B cell (primary cell): ENCODE measurements at regions not wholly inside any gene's neighbourhood (a gene's known extent, or its start where the extent isn't known, plus 50 kb on each side); places are given as distances from the start of the nearest gene placed in this dataset.
"Not testable (repeated sequence)": the region's sequence is repeated elsewhere in the genome, so short reads cannot be mapped to it uniquely, and the experiment has no call there.

ENCODE experiments used
- ATAC-seq: fragments of 200-7000 bp; cut with Tn5 transposase; one replicate; pipeline ENCODE4 v1.10.0; 2021; ENCODE audit warnings: low read depth, mild to moderate bottlenecking, moderate number of reproducible peaks, moderate library complexity
- CTCF ChIA-PET: fragments of 350-600 bp; sonication (Branson Sonifier 250); formaldehyde crosslinking; loops from one replicate; lab custom pipeline; 2021; ENCODE audit warnings: antibody characterized with exemption, inconsistent platforms; lab: Charles Lee
- POLR2A ChIA-PET: fragments of 350-600 bp; sonication (Branson Sonifier 250); formaldehyde crosslinking; loops from one replicate; lab custom pipeline; 2021; ENCODE audit warnings: antibody characterized with exemption; lab: Charles Lee
- DNase-seq: peaks from one replicate; pipeline ENCODE4 v3.0.0; 2013
- H2AFZ ChIP-seq: 2 replicates; pipeline ENCODE4 v1.6.1; 2012; ENCODE audit warnings: mild to moderate bottlenecking, low read depth, low read length; ENCODE audit not compliant: insufficient read depth, poor library complexity, severe bottlenecking
- H3K27ac ChIP-seq, 2 donors: 1 replicate in 1 of 2; 2 replicates in 1 of 2; pipeline ENCODE4 v1.5.1; 2012 to 2013; ENCODE audit warnings: low read length in 2 of 2, mild to moderate bottlenecking in 2 of 2, moderate library complexity in 1 of 2
- H3K27me3 ChIP-seq, 4 experiments: fragments of 200-600 bp in 1 of 4; sonication (generic) in 1 of 4; replicated peaks in 1 of 4; 1 replicate in 2 of 4; 2 replicates in 2 of 4; pipeline versions ENCODE4 v1.6.1 to v1.7.0; 2013 to 2016; ENCODE audit warnings: low read length in 3 of 4, mild to moderate bottlenecking in 2 of 4, mixed read lengths in 1 of 4, moderate library complexity in 1 of 4; ENCODE audit not compliant: insufficient read depth in 4 of 4, control insufficient read depth in 3 of 4; ENCODE audit errors: control extremely low read depth in 1 of 4
- H3K36me3 ChIP-seq, 2 experiments: replicated peaks in 1 of 2; 1 replicate in 1 of 2; 2 replicates in 1 of 2; pipeline versions ENCODE4 v1.6.1 to v1.7.1; 2013; ENCODE audit warnings: low read length in 1 of 2; ENCODE audit not compliant: insufficient read depth in 2 of 2, control insufficient read depth in 1 of 2; ENCODE audit errors: control extremely low read depth in 1 of 2, extremely low read depth in 1 of 2
- H3K4me1 ChIP-seq, 2 donors: fragments of 200-600 bp in 1 of 2; sonication (generic) in 1 of 2; 1 replicate in 1 of 2; 2 replicates in 1 of 2; pipeline versions ENCODE4 v1.5.1 to v1.6.1; 2013 to 2017; ENCODE audit warnings: low read length in 2 of 2; ENCODE audit not compliant: control insufficient read depth in 2 of 2, insufficient read depth in 2 of 2
- H3K4me2 ChIP-seq: replicated peaks from 2 replicates; pipeline ENCODE3; 2012; ENCODE audit warnings: mild to moderate bottlenecking, low read depth, low read length; ENCODE audit not compliant: poor library complexity, severe bottlenecking
- H3K4me3 ChIP-seq, 5 experiments: fragments of 200-600 bp in 1 of 5; sonication (generic) in 1 of 5; 1 replicate in 3 of 5; 2 replicates in 2 of 5; pipeline versions ENCODE4 v1.5.1 to v1.7.0; 2011 to 2016; ENCODE audit warnings: low read length in 4 of 5, mild to moderate bottlenecking in 4 of 5, low read depth in 2 of 5, control low read depth in 1 of 5, moderate library complexity in 1 of 5; ENCODE audit not compliant: insufficient read depth in 1 of 5; ENCODE audit errors: control extremely low read depth in 1 of 5, extremely low read depth in 1 of 5
- H3K79me2 ChIP-seq: fragments of 200-600 bp; sonication (generic); one replicate; pipeline ENCODE4 v1.6.0; 2016; ENCODE audit warnings: low read length; ENCODE audit not compliant: control insufficient read depth, insufficient read depth
- H3K9ac ChIP-seq: fragments of 200-600 bp; sonication (generic); 2 replicates; pipeline ENCODE4 v1.6.1; 2017; ENCODE audit warnings: mild to moderate bottlenecking, low read length, moderate library complexity
- H3K9me3 ChIP-seq, 3 donors: one replicate each; pipeline versions ENCODE4 v1.6.1 to v1.7.1; 2013; ENCODE audit warnings: low read length in 2 of 3; ENCODE audit not compliant: control insufficient read depth in 2 of 3, insufficient read depth in 1 of 3; ENCODE audit errors: control extremely low read depth in 1 of 3
- H4K20me1 ChIP-seq: 2 replicates; pipeline ENCODE4 v1.6.0; 2012; ENCODE audit warnings: mild to moderate bottlenecking, low read length; ENCODE audit not compliant: insufficient read depth, control insufficient read depth, poor library complexity, severe bottlenecking
- H3K27ac Mint-ChIP-seq: one replicate; pipeline ENCODE4 v1.8.0; 2021; ENCODE audit warnings: mixed read lengths
- H3K27me3 Mint-ChIP-seq: one replicate; pipeline ENCODE4 v1.8.0; 2021; ENCODE audit warnings: mixed read lengths
- H3K4me1 Mint-ChIP-seq: one replicate; pipeline ENCODE4 v1.8.0; 2021; ENCODE audit warnings: mixed read lengths
- H3K4me3 Mint-ChIP-seq: one replicate; pipeline ENCODE4 v1.8.0; 2021; ENCODE audit warnings: mixed read lengths
- H3K9me3 Mint-ChIP-seq: one replicate; pipeline ENCODE4 v1.8.0; 2022; ENCODE audit warnings: mixed read lengths; ENCODE audit not compliant: insufficient read depth
- CTCF ChIP-seq: fragments of 200-600 bp; IDR thresholded peaks from one replicate; pipeline ENCODE4 v1.8.0; 2022; ENCODE audit warnings: antibody characterized with exemption, mild to moderate bottlenecking
- EZH2 ChIP-seq: IDR thresholded peaks from 2 replicates; pipeline ENCODE4 v1.6.1; 2012; ENCODE audit warnings: borderline replicate concordance, low read depth, mild to moderate bottlenecking, moderate library complexity, low read length; ENCODE audit not compliant: insufficient read depth, poor library complexity, severe bottlenecking
- WGBS: methylation state at CpG from one replicate; pipeline ENCODE4 v1.1.5; 2013; ENCODE audit warnings: missing lambda C conversion rate; ENCODE audit not compliant: insufficient coverage; 5-methylcytosine and 5-hydroxymethylcytosine counted together
- intact Hi-C: fragments of 100-400 bp; cut with micrococcal nuclease; formaldehyde crosslinking; loops from one replicate; pipeline ENCODE4 v1.10.0; 2022

- 0% methylated on average over 1 of the region's 4 CpGs for WGBS
- peaks cover 3% of the 10 kb centered on the region for H3K9me3 Mint-ChIP-seq
- no peaks in the 10 kb centered on the region for H3K27me3 Mint-ChIP-seq
- POLR2A ChIA-PET, result interaction anchor here (0.6 to 0.7 kb wide), 2 partner anchors 99 to 169 kb away, joined by 3 to 7 read pairs; no protein-coding TSS in a partner anchor
- no peaks in the 10 kb centered on the region for H3K4me1 Mint-ChIP-seq
- no peak overlapping the region for H3K4me3 Mint-ChIP-seq
- Histone ChIP-seq H2AFZ (no peak overlapping the region), H3K9me3 (no peaks in the 10 kb centered on the region), H3K4me1 (no peaks in the 10 kb centered on the region), H3K36me3 (no peaks in the 10 kb centered on the region), H4K20me1 (no peaks in the 10 kb centered on the region), H3K27me3 (no peaks in the 10 kb centered on the region), H3K9ac (no peak overlapping the region), H3K27ac (no peak overlapping the region), H3K79me2 (no peaks in the 10 kb centered on the region), H3K4me2 (no peak overlapping the region), H3K4me3 (no peak overlapping the region)
- intact Hi-C loops, result no loop called here
- DNase-seq (no peak), ATAC-seq (no peak)
- CTCF ChIA-PET, result interaction anchor here (0.5 to 0.8 kb wide), 2 partner anchors 13 to 14 kb away, joined by 3 read pairs; no protein-coding TSS in a partner anchor
- no peak overlapping the region for H3K27ac Mint-ChIP-seq
- TF ChIP-seq CTCF, result no peak
- TF ChIP-seq EZH2, result no peak
Observed at GRCh38 chr3:30453360-30454039, 152.9 kb upstream of the TGFBR2 start.

GRCh38 chr3:30454636-30455035, 151.8 kb upstream of the TGFBR2 start:
- H3K27ac ChIP-seq, result no peak overlapping the region
- intact Hi-C loops, result no loop called here
- no peak overlapping the region for H3K4me3 Mint-ChIP-seq
- peaks cover 3% of the 10 kb centered on the region for H3K9me3 Mint-ChIP-seq
- ChIA-PET CTCF (no interaction called here), POLR2A (no interaction called here)
- no peak overlapping the region for H3K9ac ChIP-seq
- no peak for DNase-seq
- WGBS, result 100% methylated on average over 1 of the region's 1 CpG
- H3K27ac Mint-ChIP-seq, result no peak overlapping the region
- no peak overlapping the region for H2AFZ ChIP-seq
- no peak for ATAC-seq
- no peak overlapping the region for H3K4me2 ChIP-seq
- H3K4me3 ChIP-seq, result no peak overlapping the region
- H3K36me3 ChIP-seq, result no peaks in the 10 kb centered on the region
- H3K4me1 Mint-ChIP-seq, result no peaks in the 10 kb centered on the region
- H3K9me3 ChIP-seq, result peaks cover 0 to 7% (median 0%) of the 10 kb centered on the region in 3 donors
- H3K4me1 ChIP-seq, result no peaks in the 10 kb centered on the region
- H3K79me2 ChIP-seq, result no peaks in the 10 kb centered on the region
- H3K27me3 ChIP-seq, result no peaks in the 10 kb centered on the region
- no peaks in the 10 kb centered on the region for H3K27me3 Mint-ChIP-seq
- TF ChIP-seq EZH2 (no peak), CTCF (no peak)
- no peaks in the 10 kb centered on the region for H4K20me1 ChIP-seq

- H3K27ac Mint-ChIP-seq, H3K27ac ChIP-seq, ATAC-seq, H3K27me3 Mint-ChIP-seq, H3K4me3 Mint-ChIP-seq, H3K27me3 ChIP-seq, H3K4me3 ChIP-seq, H3K36me3 ChIP-seq, DNase-seq, H3K9ac ChIP-seq, H2AFZ ChIP-seq, H3K9me3 ChIP-seq, H3K4me1 Mint-ChIP-seq, intact Hi-C loops, H3K4me2 ChIP-seq, H3K9me3 Mint-ChIP-seq, H4K20me1 ChIP-seq, POLR2A ChIA-PET, H3K79me2 ChIP-seq, H3K4me1 ChIP-seq, CTCF ChIA-PET: not testable (repeated sequence)
- 100% methylated on average over 1 of the region's 4 CpGs for WGBS
Observed at GRCh38 chr3:30455112-30455511, 151.3 kb upstream of the TGFBR2 start.
